ENCODE measurements at regions not wholly inside any gene's neighbourhood (a gene's known extent, or its start where the extent isn't known, plus 50 kb on each side); places are given as distances from the start of the nearest gene placed in this dataset.
"Not testable (repeated sequence)": the region's sequence is repeated elsewhere in the genome, so short reads cannot be mapped to it uniquely, and the experiment has no call there.

- not testable (repeated sequence) for TF ChIP-seq CTCF (IDR thresholded peaks at IDR 0.05); POLR2A (IDR thresholded peaks at IDR 0.05; ENCODE audit: low read length); ZSCAN20 (CRISPR knock-in tag; IDR thresholded peaks at IDR 0.05); BHLHE40 (IDR thresholded peaks at IDR 0.05; ENCODE audit: low read depth, low read length); ELK1 (IDR thresholded peaks at IDR 0.05; ENCODE audit: low read depth, low read length); PHF8 (IDR thresholded peaks at IDR 0.05; ENCODE audit: borderline replicate concordance, low read depth)
Measured at GRCh38 chr16:32152434-32152833, 100.7 kb upstream of the TP53TG3D start.

All from A549 (cell line).